Panc1 (cell line): ENCODE measurements at regions not wholly inside any gene's neighbourhood (a gene's known extent, or its start where the extent isn't known, plus 50 kb on each side); places are given as distances from the start of the nearest gene placed in this dataset.
"Not testable (repeated sequence)": the region's sequence is repeated elsewhere in the genome, so short reads cannot be mapped to it uniquely, and the experiment has no call there.

Experiments used
- ATAC-seq: fragments of 200-7000 bp; cut with Tn5 transposase; 2 replicates; pipeline ENCODE4 v1.9.1; 2020; ENCODE audit warnings: mild to moderate bottlenecking, moderate library complexity
- BruUV-seq: library from RNA; stranded (reverse); fragments of 400-500 nt; replicated peaks from 2 replicates; lab custom pipeline; 2021; lab: Mats Ljungman, UMichigan
- CTCF ChIA-PET: fragments of 300-600 bp; sonication (Branson Sonifier 250); formaldehyde crosslinking; loops from one replicate; lab custom pipeline; 2022; ENCODE audit warnings: antibody characterized with exemption; lab: Charles Lee
- POLR2A ChIA-PET: fragments of 300-600 bp; sonication (Branson Sonifier 250); formaldehyde crosslinking; loops from one replicate; lab custom pipeline; 2022; ENCODE audit warnings: antibody characterized with exemption; lab: Charles Lee
- DNase-seq: peaks from one replicate; pipeline ENCODE4 v3.0.0-alpha.2; 2010; ENCODE audit warnings: low read depth, low spot score
- H3K27ac ChIP-seq: 2 replicates; pipeline ENCODE4 v1.5.1; 2011; ENCODE audit warnings: mild to moderate bottlenecking, low read length, inconsistent platforms
- H3K27me3 ChIP-seq: fragments of 200-500 bp; sonication (Bioruptor generic); 2 replicates; pipeline ENCODE4 v1.6.0; 2014; ENCODE audit warnings: low read length, inconsistent platforms; ENCODE audit not compliant: control insufficient read depth, insufficient read depth
- H3K36me3 ChIP-seq: fragments of 200-500 bp; sonication (Bioruptor generic); 2 replicates; pipeline ENCODE4 v1.5.1; 2014; ENCODE audit warnings: inconsistent platforms, mild to moderate bottlenecking, low read length, moderate library complexity; ENCODE audit not compliant: control insufficient read depth, insufficient read depth
- H3K4me1 ChIP-seq: 2 replicates; pipeline ENCODE4 v1.5.1; 2011; ENCODE audit warnings: inconsistent platforms, mild to moderate bottlenecking, low read length, moderate library complexity; ENCODE audit not compliant: control insufficient read depth, insufficient read depth
- H3K4me3 ChIP-seq, 2 experiments: 2 replicates each; pipeline ENCODE4 v1.5.1; 2011 to 2012; ENCODE audit warnings: low read depth in 2 of 2, low read length in 2 of 2, mild to moderate bottlenecking in 2 of 2, inconsistent platforms in 1 of 2, moderate library complexity in 1 of 2
- H3K9me3 ChIP-seq: fragments of 200-500 bp; sonication (Bioruptor generic); 2 replicates; pipeline ENCODE4 v1.5.1; 2014; ENCODE audit warnings: low read depth, mild to moderate bottlenecking, inconsistent platforms, low read length, moderate library complexity; ENCODE audit not compliant: control insufficient read depth, insufficient read depth
- CTCF ChIP-seq: fragments of 450-650 bp; IDR thresholded peaks from 2 replicates; pipeline ENCODE4 v1.5.1; 2017; ENCODE audit warnings: mild to moderate bottlenecking
- POLR2AphosphoS5 ChIP-seq: IDR thresholded peaks from 2 replicates; pipeline ENCODE4 v1.6.1; 2012; ENCODE audit warnings: mild to moderate bottlenecking, low read depth, low read length, moderate library complexity
- REST ChIP-seq, 2 experiments: IDR thresholded peaks; 2 replicates each; pipeline ENCODE4 v1.6.1; 2011 to 2012; ENCODE audit warnings: low read depth in 2 of 2, control low read depth in 1 of 2, low read length in 1 of 2, mild to moderate bottlenecking in 1 of 2, moderate library complexity in 1 of 2; ENCODE audit not compliant: insufficient read depth in 1 of 2
- SIN3A ChIP-seq: IDR thresholded peaks from 2 replicates; pipeline ENCODE4 v1.6.1; 2012; ENCODE audit warnings: low read depth, mild to moderate bottlenecking, low read length, moderate library complexity, borderline replicate concordance; ENCODE audit not compliant: insufficient read depth
- TCF7L2 ChIP-seq: IDR thresholded peaks from 2 replicates; pipeline ENCODE4 v1.6.1; 2011; ENCODE audit warnings: mild to moderate bottlenecking, low read depth, low read length, inconsistent platforms
- in situ Hi-C: cut with HindIII; loops from 2 replicates; pipeline ENCODE4 v1.10.0; 2016; ENCODE audit warnings: low sequenced_read_pairs, low pct_unique_long_range_greater_than_20kb
- intact Hi-C: fragments of 100-400 bp; cut with micrococcal nuclease; formaldehyde crosslinking; loops from one replicate; pipeline ENCODE4 v1.10.0; 2022; ENCODE audit not compliant: unreplicated experiment

GRCh38 chr9:95391271-95391670 is 73.8 kb upstream of the FANCC start:
- BruUV-seq, H3K9me3 ChIP-seq, intact Hi-C loops, CTCF ChIA-PET, H3K27ac ChIP-seq, H3K36me3 ChIP-seq, DNase-seq, POLR2A ChIA-PET, H3K4me1 ChIP-seq, in situ Hi-C loops, ATAC-seq, H3K4me3 ChIP-seq, H3K27me3 ChIP-seq: not testable (repeated sequence)

- in situ Hi-C loops (no loop called here), intact Hi-C loops (no loop called here)
- ChIA-PET CTCF (no interaction called here), POLR2A (no interaction called here)
- no peaks in the 10 kb centered on the region for H3K36me3 ChIP-seq
- no peak overlapping the region for H3K27ac ChIP-seq
- no TSS peak for BruUV-seq
- H3K9me3 ChIP-seq = no peaks in the 10 kb centered on the region
- no peak overlapping the region for H3K4me3 ChIP-seq
- ATAC-seq = no peak
- H3K27me3 ChIP-seq = no peaks in the 10 kb centered on the region
- TF ChIP-seq POLR2AphosphoS5 (no peak), SIN3A (no peak), TCF7L2 (no peak), CTCF (no peak), REST (IDR thresholded peaks at IDR 0.05; ENCODE audit: insufficient read depth in 1 of 2, low read depth in 2 of 2, low read length in 1 of 2) (no peak)
- no peak for DNase-seq
- H3K4me1 ChIP-seq = peaks cover under 1% of the 10 kb centered on the region
These were observed 71.9 kb upstream of the FANCC start for GRCh38 chr9:95389373-95389772.

- Histone ChIP-seq H3K27me3 (no peaks in the 10 kb centered on the region), H3K4me3 (no peak overlapping the region), H3K4me1 (peaks cover 20% of the 10 kb centered on the region), H3K9me3 (no peaks in the 10 kb centered on the region), H3K27ac (no peak overlapping the region), H3K36me3 (no peaks in the 10 kb centered on the region)
- TF ChIP-seq CTCF (no peak), POLR2AphosphoS5 (no peak), SIN3A (no peak), REST (IDR thresholded peaks at IDR 0.05; ENCODE audit: insufficient read depth in 1 of 2, low read depth in 2 of 2, low read length in 1 of 2) (no peak), TCF7L2 (no peak)
- ATAC-seq (no peak), DNase-seq (no peak)
- intact Hi-C loops = no loop called here
- in situ Hi-C loops = no loop called here
- ChIA-PET POLR2A (no interaction called here), CTCF (no interaction called here)
- BruUV-seq = no TSS peak
These were observed 69.3 kb upstream of the FANCC start for GRCh38 chr9:95386843-95387242.
